Stomach (tissue), 4 donors: ENCODE measurements at regions not wholly inside any gene's neighbourhood (a gene's known extent, or its start where the extent isn't known, plus 50 kb on each side); places are given as distances from the start of the nearest gene placed in this dataset.

Experiments
- CTCF ChIP-seq, 7 experiments: fragments of 450-650 bp in 4 of 7; fragments of 200-600 bp in 3 of 7; sonication (generic) in 3 of 7; IDR thresholded peaks; one replicate each; pipeline ENCODE4 v1.5.1; 2016 to 2019; ENCODE audit warnings: antibody characterized with exemption in 7 of 7, control low read depth in 2 of 7, mild to moderate bottlenecking in 1 of 7
- POLR2AphosphoS5 ChIP-seq, 3 donors: sonication (generic); formaldehyde crosslinking; IDR thresholded peaks; one replicate each; pipeline ENCODE4 v1.6.1; 2016; ENCODE audit warnings: antibody characterized with exemption in 3 of 3

- no peak for TF ChIP-seq CTCF (IDR thresholded peaks at IDR 0.05)
- no peak for TF ChIP-seq POLR2AphosphoS5 (IDR thresholded peaks at IDR 0.05)
Observed at GRCh38 chr5:8954801-8955200, 591.1 kb downstream of the SEMA5A start.
